Fibroblast of pulmonary artery (primary cell): ENCODE measurements at regions not wholly inside any gene's neighbourhood (a gene's known extent, or its start where the extent isn't known, plus 50 kb on each side); places are given as distances from the start of the nearest gene placed in this dataset.
A peak's percentile ranks its signal among the peaks of the same experiment; 100 is the strongest.

Source experiments
- DNase-seq: peaks from one replicate; pipeline ENCODE4 v3.0.0-alpha.2; 2010; ENCODE audit warnings: low read depth
- H3K4me3 ChIP-seq: replicated peaks from 2 replicates; pipeline ENCODE4 v1.5.1; 2011; ENCODE audit warnings: low read depth, mild to moderate bottlenecking, control low read depth, low read length, moderate library complexity
- CTCF ChIP-seq: IDR thresholded peaks from 2 replicates; pipeline ENCODE4 v1.5.1; 2011; ENCODE audit warnings: mild to moderate bottlenecking, control low read depth, low read length, inconsistent platforms; ENCODE audit errors: missing control alignments

GRCh38 chr16:17524656-17525055 lies 53.9 kb upstream of the XYLT1 start:
- no peak overlapping the region for H3K4me3 ChIP-seq
- no peak for DNase-seq
- TF ChIP-seq CTCF: no peak

- no peak overlapping the region for H3K4me3 ChIP-seq
- peak; percentile 15 for DNase-seq
- no peak for TF ChIP-seq CTCF
Measured at GRCh38 chr16:17520561-17520960, 49.8 kb upstream of the XYLT1 start.
